T47D (cell line): ENCODE measurements at regions not wholly inside any gene's neighbourhood (a gene's known extent, or its start where the extent isn't known, plus 50 kb on each side); places are given as distances from the start of the nearest gene placed in this dataset.
A peak's percentile ranks its signal among the peaks of the same experiment; 100 is the strongest.
"Not testable (repeated sequence)": the region's sequence is repeated elsewhere in the genome, so short reads cannot be mapped to it uniquely, and the experiment has no call there.

ENCODE experiments used
- DNase-seq, 2 experiments: peaks; one replicate each; pipeline versions ENCODE4 v3.0.0 to v3.0.0-alpha.2; 2011 to 2012; ENCODE audit warnings: low read depth in 1 of 2, low spot score in 1 of 2
- JUND ChIP-seq: IDR thresholded peaks from 2 replicates; pipeline ENCODE4 v1.6.1; 2012; ENCODE audit warnings: low read depth
- in situ Hi-C: cut with HindIII; loops from 2 replicates; pipeline ENCODE4 v1.10.0; 2016; ENCODE audit warnings: low sequenced_read_pairs, low pct_unique_long_range_greater_than_20kb

DNA sequence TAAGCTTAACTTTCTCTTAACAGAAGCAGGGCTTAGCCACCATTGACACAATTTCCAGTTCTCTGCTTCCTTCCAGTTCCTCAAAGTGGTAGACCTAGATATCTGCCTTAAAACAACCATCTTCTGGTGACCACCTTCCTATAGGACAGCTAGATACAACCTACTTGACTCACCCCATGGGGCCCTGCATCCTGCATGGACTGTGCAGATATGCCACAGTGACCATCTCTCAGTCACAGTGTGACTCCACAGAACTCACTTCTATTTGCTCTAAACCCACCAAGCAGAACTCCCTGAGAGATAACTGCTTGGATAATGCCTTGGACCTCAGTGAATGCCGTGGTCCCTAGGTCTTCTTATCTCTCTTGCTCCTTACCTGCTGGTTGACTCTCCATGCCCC lies 621.6 kb downstream of the IQCM start:
- in situ Hi-C loops, result no loop called here
- TF ChIP-seq JUND, result no peak
- DNase-seq, result no peak

GRCh38 chr4:149187726-149188125 lies 627.9 kb downstream of the IQCM start:
- DNase-seq, result no peak
- no peak for TF ChIP-seq JUND
- in situ Hi-C loops, result no loop called here

DNA sequence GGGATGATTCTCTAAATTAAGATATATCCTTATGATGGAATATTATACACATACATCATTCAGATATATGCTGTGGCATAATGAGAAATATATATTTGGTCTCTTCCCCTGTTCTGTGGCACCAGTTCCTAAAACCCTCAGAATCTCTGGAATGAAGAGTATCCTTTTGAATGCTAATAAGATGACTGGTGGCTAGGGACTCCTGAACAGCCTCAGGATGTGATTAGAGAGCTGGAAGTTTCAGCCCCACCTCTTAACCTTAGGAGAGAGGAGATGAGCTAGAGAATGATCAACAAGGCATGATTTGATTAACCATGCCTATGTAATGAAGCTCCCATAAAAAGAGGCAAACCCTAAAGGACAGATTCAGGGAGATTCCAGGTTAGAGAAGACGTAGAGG lies 632.0 kb downstream of the IQCM start:
- no peak for TF ChIP-seq JUND
- in situ Hi-C loops, result no loop called here
- no peak for DNase-seq

DNA sequence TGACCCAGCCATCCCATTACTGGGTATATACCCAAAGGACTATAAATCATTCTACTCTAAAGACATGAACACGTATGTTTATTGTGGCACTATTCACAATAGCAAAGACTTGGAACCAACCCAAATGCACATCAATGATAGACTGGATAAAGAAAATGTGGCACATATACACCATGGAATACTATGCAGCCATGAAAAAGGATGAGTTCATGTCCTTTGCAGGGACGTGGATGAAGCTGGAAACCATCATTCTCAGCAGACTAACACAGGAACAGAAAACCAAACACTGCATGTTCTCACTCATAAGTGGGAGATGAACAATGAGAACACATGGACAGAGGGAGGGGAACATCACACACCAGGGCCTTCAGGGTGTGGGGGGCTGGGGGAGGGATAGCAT lies 634.2 kb downstream of the IQCM start:
- in situ Hi-C loops, DNase-seq: not testable (repeated sequence)

- no peak for TF ChIP-seq JUND
- in situ Hi-C loops, result no loop called here
- DNase-seq, result no peak
These were observed 639.6 kb downstream of the IQCM start for GRCh38 chr4:149176039-149176438.

- DNase-seq, result no peak
- no peak for TF ChIP-seq JUND
- in situ Hi-C loops, result no loop called here
These were observed 640.1 kb downstream of the IQCM start for GRCh38 chr4:149175549-149175948.

GRCh38 chr4:149173241-149174013 lies 642.2 kb downstream of the IQCM start:
- in situ Hi-C loops, result no loop called here
- TF ChIP-seq JUND, result no peak
- DNase-seq, result no peak

- no peak for TF ChIP-seq JUND
- in situ Hi-C loops, result no loop called here
- DNase-seq, result no peak
These were observed 647.0 kb downstream of the IQCM start for GRCh38 chr4:149168645-149169044.

GRCh38 chr4:149166876-149167275 lies 648.8 kb downstream of the IQCM start:
- no peak for DNase-seq
- TF ChIP-seq JUND, result no peak
- in situ Hi-C loops, result no loop called here

GRCh38 chr4:149166365-149166764 lies 649.3 kb downstream of the IQCM start:
- no peak for TF ChIP-seq JUND
- in situ Hi-C loops, result no loop called here
- no peak for DNase-seq

- no peak for DNase-seq
These were observed 651.4 kb downstream of the IQCM start for GRCh38 chr4:149164282-149164681.

DNA sequence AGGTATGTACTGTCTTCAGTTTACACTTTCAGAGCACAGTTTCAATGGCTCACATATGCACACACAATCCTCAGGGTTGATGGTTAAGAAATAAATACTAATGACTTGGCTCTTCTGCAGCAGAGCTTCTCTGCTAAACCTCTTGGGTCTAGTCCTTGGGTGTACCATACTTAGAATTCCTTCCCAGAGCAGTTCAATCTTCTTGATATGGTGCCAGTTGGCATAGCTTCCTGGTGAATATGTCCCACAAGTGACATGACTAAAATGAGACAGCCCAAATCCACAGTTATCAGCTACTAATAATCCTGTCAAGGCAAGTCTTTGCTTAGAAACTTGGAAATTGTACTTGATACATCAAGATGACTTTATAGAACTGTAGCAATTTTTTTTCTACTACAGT lies 654.4 kb downstream of the IQCM start:
- in situ Hi-C loops, result no loop called here
- no peak for TF ChIP-seq JUND
- DNase-seq, result peak in 1 of 2 experiments; percentile 11

More at GRCh38 chr4:149164282-149164681, 651.4 kb downstream of the IQCM start:
- in situ Hi-C loops, result no loop called here
- TF ChIP-seq JUND, result no peak

DNA sequence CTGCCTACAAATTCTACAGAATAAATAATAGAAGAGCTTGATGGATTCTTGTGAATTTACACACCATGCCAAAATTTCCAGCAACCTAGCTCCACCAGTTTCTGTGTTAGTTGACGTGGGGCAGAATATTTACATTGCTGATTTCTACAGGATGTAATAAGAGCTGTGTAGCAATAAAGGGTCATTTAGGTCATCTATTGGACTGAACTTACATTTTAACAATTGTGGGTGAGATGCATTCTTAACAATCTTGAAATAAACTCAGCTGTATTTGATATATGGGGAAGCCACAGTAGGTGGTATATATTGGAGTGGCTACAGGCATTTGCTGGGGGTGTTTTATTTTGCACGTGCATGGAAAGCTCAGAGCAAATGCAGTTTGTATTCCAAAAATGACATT lies 655.3 kb downstream of the IQCM start:
- no peak for DNase-seq
- in situ Hi-C loops, result no loop called here
- TF ChIP-seq JUND, result no peak

- TF ChIP-seq JUND, result no peak
- in situ Hi-C loops, result no loop called here
- no peak for DNase-seq
These were observed 656.8 kb downstream of the IQCM start for GRCh38 chr4:149158817-149159216.
